GM19238 (cell line): ENCODE measurements at regions not wholly inside any gene's neighbourhood (a gene's known extent, or its start where the extent isn't known, plus 50 kb on each side); places are given as distances from the start of the nearest gene placed in this dataset.
"Not testable (repeated sequence)": the region's sequence is repeated elsewhere in the genome, so short reads cannot be mapped to it uniquely, and the experiment has no call there.

Experiments used
- DNase-seq: peaks from one replicate; pipeline ENCODE4 v3.0.0; 2011; ENCODE audit warnings: low spot score; ENCODE audit not compliant: insufficient read length

- no peak for DNase-seq
These were observed 60.0 kb downstream of the DMAC1 start for GRCh38 chr9:7739595-7739994.

DNA sequence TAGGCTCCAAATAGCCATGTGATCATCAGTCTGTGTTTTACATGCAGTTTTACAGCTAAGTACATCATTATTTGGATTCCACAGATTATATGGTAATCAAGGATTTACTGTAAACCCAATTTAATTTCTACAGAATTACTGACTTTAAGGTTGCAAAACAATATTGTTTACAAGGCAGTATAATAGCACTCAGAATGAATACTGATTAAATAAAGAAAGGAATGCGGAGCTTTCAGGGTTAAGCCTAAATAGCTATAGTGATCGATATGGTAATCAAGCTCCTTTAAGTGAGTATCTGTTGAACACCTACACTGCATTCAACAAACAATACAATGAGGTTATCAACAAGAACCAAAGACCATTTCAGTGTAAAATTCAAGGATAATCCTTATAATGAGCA lies 64.3 kb downstream of the DMAC1 start:
- DNase-seq: no peak

DNA sequence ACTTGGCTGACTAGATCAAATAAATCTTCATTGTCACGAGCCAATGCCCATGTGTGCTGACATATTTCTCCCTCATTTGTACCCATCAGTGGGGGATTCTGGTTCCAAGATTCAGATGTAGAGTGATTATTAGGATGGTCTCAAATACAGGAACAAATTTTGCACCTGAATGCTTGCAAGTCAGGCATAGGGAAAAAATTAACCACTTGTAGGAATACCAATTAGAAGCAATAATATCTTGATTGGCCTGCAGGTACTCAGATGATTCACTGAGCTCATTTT lies 69.5 kb downstream of the DMAC1 start:
- no peak for DNase-seq

- no peak for DNase-seq
These were observed 70.0 kb downstream of the DMAC1 start for GRCh38 chr9:7729371-7730163.

- no peak for DNase-seq
These were observed 78.3 kb downstream of the DMAC1 start for GRCh38 chr9:7721291-7721690.

DNA sequence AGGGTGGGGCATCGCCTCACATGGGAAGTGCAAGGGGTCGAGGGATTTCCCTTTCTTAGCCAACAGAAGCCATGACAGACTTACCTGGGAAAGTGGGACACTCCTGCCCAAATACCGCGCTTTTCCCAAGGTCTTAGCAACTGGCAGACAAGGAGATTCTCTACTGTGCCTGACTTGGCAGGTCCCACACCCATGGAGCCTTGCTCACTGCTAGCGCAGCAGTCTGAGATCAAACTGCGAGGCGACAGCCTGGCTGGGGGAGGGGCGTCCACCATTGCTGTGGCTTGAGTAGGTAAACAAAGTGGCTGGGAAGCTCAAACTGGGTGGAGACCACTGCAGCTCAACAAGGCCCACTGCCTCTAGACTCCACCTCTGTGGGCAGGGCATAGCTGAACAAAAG lies 86.5 kb downstream of the DMAC1 start:
- DNase-seq: not testable (repeated sequence)

- DNase-seq: no peak
These were observed 88.9 kb downstream of the DMAC1 start for GRCh38 chr9:7710686-7711085.

DNA sequence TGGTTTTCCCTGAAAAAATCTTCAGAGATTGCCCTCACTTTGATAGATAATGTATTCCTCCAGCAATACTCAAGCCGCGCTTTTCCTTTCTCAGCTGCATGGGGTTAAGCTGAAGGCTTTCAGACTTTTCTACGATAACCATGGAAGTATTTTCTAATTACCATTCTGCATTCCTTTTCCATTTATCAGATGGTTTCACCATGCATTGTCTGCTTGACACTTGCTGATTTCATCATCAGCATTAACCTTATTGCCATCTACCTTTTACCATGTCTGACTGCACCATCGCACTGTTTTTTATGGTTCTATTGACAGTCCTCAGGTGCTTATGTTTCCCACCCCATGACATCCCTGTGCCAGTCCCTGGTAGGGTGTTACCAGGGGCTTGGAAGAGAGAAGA lies 91.6 kb downstream of the DMAC1 start:
- DNase-seq: no peak

- DNase-seq: no peak
These were observed 95.0 kb downstream of the DMAC1 start for GRCh38 chr9:7704543-7704942.

DNA sequence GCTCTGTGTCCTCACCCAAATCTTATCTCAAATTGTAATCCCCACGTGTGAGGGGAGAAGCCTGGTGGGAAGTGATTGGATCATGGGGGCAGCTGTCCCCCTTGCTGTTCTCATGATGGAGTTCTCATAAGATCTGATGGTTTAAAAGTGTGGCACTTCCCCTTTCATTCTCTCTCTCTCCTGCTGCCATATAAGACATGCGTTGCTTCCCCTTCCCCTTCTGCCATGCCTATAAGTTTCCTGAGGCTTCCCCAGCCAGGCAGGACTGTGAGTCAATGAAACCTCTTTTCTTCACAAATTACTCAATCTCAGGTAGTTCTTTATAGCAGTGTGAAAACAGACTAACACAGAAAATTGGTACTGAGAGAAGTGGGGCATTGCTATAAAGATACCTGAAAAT lies 107.7 kb downstream of the DMAC1 start:
- no peak for DNase-seq

- DNase-seq: no peak
These were observed 109.6 kb downstream of the DMAC1 start for GRCh38 chr9:7690014-7690413.

DNA sequence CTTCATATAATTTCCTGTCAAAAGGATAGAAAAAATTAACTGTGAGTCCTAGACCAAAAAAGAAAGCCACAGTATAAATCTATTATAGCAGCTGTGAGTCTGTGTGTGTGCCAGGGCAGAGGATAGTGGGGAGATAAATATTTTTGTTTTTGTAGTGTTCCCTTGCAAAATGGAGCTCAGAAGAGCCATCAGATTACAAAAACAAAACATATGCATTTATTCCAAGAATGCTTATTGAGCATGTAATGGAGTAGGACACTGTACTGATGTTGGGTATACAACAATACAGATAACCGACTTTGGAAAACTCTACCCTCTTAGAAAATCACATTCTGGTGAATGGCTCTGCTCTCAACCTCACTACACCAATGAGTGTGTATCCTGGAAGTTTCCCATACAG lies 111.0 kb downstream of the DMAC1 start:
- no peak for DNase-seq

DNA sequence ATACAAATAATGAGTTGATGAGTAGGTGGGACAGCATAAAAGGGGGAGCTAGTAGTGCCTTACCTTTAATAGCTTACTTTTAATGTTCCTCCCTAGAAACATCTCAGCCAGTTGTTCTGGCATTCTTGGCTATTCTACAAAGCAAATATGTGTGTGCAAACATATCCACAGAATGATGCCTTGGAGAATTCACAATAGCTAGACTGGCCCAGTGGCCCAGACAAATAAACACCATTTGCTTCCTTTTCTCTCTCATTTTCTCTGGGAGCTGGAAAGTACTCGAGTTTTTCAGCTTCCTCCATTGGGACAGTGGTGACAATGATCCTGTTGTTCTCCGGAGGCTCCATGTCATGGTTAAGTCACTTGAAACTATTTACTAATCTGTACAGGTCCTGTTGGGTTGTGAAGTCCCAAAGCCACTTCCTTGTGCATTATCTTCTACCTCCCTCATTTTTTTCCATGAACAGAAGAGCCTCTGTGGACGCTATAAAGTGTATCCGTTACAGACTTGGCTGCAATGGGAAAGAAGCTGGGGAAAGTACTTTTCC lies 122.9 kb downstream of the DMAC1 start:
- no peak for DNase-seq

- DNase-seq: no peak
These were observed 127.7 kb downstream of the DMAC1 start for GRCh38 chr9:7671847-7672246.

DNA sequence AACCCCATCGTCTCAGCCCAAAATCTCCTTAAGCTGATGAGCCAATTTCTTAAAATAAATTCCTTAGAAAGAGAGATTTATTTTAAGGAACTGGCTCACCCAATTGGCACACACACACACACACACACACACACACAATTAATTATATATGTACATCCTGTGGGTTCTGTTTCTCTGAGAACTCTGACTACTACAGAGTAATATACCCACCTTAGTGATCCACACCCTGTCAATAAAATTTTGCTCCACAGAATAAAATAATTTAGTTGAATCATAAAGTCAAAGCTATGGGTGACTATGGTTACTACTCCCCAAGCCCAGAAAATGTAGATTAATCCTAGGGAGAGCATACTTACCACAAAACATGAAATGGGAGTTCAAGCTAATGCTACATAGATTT lies 131.0 kb downstream of the DMAC1 start:
- no peak for DNase-seq

GRCh38 chr9:7665874-7666273 lies 133.7 kb downstream of the DMAC1 start:
- no peak for DNase-seq

DNA sequence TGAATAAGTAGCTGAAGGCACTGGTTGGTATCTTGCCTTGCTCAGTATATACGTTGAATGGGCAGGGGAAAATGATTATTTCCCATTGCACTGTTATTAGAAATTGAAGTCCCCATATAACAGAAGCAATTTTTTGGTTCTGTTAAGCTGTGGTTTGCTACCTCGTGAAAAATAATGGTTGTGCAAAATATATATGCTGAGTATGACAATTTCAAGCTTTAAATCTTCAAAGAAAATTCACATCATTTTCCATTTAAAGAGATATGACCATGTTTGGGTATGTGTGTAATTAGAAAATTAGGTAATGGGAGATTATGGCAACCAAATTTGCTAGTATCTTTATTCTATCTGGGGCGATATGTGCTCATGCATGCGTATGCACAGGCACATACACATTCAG lies 139.8 kb downstream of the DMAC1 start:
- no peak for DNase-seq

DNA sequence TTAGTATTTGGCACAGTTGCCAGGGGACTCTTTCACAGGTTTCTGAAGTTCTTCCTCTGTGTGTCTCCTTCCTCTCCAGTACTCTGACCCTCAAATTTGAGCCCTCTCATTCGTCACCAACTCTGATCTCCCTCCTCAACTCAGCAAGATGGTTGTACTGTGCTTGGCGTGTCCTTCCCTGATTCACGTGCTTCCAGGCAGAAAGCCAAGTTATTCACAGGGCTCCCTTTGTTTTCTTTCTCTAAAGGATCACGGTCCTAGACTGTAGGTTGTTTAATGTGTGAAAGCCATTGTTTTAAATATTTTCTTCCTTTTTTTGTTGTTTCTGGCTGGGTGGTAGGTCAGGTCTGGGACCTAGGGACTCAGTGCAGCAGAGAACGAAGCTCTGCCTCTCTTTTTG lies 142.9 kb downstream of the DMAC1 start:
- DNase-seq: no peak

- no peak for DNase-seq
These were observed 146.3 kb downstream of the DMAC1 start for GRCh38 chr9:7653262-7653661.

GRCh38 chr9:7640231-7640630 lies 159.3 kb downstream of the DMAC1 start:
- DNase-seq: no peak

GRCh38 chr9:7639471-7639870 lies 160.1 kb downstream of the DMAC1 start:
- no peak for DNase-seq

DNA sequence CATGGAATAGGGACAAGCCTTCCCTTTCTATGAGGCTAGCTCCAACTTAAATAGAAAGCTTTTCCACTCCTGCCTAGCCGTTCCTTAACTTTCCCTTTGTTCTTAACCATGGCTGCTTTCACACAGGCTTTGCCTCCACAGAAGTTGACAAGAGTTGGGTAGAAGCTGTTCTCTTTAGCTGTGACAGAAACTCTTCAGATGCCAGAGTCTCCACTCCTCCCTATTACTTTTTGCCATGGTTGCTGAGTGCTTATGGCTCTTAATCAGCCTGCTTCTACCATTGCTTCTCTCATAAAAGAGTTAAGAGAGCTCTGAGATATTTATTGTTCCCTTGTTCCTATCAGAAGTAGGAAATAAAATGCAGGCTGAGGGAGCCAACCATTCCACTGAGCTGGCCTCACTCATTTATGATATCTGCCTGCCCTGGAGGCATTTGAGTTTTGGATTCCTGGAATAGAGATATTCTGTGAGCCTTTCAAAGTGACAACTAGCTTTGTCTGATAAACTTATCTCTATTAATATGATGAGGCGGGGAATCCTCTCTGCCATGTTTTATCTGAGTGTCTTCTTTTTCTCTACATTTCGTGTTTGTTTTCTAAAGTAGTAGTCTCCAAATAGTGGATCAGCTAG lies 162.6 kb downstream of the DMAC1 start:
- no peak for DNase-seq

GRCh38 chr9:7636309-7636708 lies 163.3 kb downstream of the DMAC1 start:
- no peak for DNase-seq
